Kasumi-1 (cell line): ENCODE measurements at regions not wholly inside any gene's neighbourhood (a gene's known extent, or its start where the extent isn't known, plus 50 kb on each side); places are given as distances from the start of the nearest gene placed in this dataset.
"Not testable (repeated sequence)": the region's sequence is repeated elsewhere in the genome, so short reads cannot be mapped to it uniquely, and the experiment has no call there.

Experiments
- DNase-seq, 2 experiments: peaks; one replicate each; lab custom pipeline; 2025; lab: John Stamatoyannopoulos, UW

DNA sequence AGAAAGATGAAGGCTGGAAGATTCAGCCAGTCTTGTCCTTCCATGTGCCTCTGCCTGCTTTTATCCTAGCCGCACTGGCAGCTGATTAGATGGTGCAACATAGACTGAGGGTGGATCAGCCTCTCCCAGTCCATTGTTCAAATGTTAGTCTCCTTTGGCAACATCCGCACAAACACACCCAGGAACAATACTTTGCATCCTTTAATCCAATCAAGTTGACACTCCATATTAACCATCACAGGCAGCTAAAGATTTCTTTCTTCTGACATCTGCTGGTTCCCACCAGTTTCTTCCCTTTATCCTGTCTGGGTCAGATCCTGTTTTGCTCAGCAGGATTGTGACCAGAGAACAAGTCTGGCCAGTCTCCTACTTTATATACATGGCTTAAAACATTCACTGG, 276.5 kb upstream of the TYRP1 start:
- no peak for DNase-seq

GRCh38 chr9:12424243-12424642, 268.9 kb upstream of the TYRP1 start:
- DNase-seq = no peak

DNA sequence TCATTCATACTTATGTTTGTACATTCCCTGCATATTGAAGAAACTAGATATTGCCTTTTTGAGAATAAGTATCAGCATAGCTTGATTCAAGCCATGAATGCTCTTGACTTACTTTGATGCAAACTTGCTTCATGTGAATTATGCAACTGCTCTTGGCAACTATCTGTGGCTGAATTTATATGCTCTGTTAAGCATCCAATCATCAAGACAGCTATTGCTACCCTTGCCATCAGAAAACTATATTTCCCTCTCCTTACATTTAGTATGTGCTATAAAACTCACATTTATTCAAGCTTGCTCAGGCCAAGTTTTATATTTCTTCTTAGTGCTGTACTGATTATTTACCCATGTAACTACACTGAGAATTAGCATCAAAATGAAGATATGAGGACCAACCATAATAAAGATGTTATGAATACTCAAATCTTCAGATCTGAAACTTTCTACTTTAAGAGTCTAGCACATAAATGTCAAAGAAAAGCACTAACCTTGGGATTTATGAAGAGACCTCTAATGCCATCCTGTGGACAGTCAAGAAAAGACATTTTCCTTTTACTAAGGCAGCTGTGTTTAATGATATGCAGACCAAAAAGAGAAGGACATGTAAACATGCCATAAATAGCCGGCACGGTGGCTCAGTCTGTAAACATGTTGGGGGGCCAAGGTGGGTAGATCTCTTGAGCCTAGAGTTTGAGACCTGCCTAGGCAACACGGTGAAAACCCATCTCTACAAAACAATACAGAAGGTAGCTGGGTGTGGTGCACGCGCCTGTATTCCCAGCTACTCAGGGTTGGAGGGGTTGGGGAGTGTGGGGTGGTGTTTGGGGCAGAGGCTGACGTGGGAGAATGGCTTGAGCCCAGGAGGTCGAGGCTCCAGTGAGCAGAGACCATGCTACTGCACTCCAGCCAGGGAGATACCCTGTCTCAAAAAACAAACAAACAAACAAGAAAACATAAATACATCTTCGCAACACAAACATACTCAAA, 267.0 kb upstream of the TYRP1 start:
- peak; percentile 33 to 44 for DNase-seq

DNA sequence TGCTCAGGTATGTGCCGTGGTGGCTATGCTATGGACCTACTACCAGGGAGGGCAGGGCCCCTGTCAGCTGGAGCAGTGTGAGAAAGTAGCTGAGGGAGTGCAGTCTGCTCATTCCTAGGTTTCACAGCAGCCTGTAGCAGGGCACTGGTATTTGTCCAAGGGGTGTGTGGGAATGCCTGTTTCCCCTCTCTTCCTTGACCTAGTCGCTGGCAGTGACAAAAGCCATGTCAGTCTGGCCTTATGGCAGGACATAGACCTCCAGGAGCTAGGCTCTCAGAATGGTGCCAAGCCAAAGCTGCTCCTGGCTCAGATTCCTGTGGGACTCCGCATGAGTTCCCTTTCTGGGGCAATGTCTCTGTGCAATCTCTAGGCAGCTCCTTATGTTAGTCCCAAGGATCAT, 253.9 kb upstream of the TYRP1 start:
- no peak for DNase-seq

GRCh38 chr9:12441080-12441479, 252.1 kb upstream of the TYRP1 start:
- not testable (repeated sequence) for DNase-seq

- no peak for DNase-seq
These were observed 251.7 kb upstream of the TYRP1 start for GRCh38 chr9:12441506-12441905.

DNA sequence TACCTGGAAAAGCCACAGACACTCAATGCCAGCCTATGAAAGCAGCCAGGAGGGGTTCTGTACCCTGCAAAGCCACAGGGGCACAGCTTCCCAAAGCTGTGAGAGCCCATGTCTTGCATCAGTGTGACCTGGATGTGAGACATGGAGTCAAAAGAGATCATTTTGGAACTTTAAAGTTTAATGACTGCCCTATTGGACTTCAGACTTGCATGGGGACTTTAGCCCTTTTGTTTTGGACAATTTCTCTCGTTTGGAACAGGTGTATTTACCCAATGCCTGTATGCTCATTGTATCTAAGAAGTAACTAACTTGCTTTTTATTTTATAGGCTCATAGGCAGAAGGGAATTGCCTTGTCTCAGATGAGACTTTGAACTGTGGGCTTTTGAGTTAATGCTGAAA, 244.9 kb upstream of the TYRP1 start:
- no peak for DNase-seq

- no peak for DNase-seq
These were observed 235.9 kb upstream of the TYRP1 start for GRCh38 chr9:12457237-12457636.

GRCh38 chr9:12461763-12462460, 231.3 kb upstream of the TYRP1 start:
- no peak for DNase-seq

- DNase-seq = no peak
These were observed 230.3 kb upstream of the TYRP1 start for GRCh38 chr9:12462861-12463260.

DNA sequence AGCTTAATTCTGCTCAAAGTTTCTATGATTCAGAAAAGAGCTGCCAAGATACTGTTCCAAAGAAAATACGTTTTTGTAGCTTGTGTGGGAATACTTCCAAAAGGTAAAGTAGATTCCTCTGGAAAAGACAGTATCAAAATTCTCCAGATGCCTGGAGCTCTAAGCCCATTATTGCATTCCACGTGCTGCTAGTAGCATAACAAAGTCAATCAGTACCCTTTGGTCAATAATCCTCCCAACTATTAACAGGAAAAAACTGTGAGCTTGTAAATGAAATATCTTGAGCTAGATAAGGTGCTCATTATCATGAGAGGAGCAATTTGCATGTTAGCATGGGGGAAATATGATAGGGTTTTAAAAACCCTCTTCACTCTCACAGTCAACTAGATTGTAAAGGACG, 229.5 kb upstream of the TYRP1 start:
- DNase-seq = no peak

- no peak for DNase-seq
These were observed 228.8 kb upstream of the TYRP1 start for GRCh38 chr9:12464400-12464799.

GRCh38 chr9:12464910-12465512, 228.2 kb upstream of the TYRP1 start:
- peak; percentile 5 to 33 for DNase-seq

GRCh38 chr9:12469084-12469483, 224.1 kb upstream of the TYRP1 start:
- DNase-seq = no peak

- DNase-seq = no peak
These were observed 198.8 kb upstream of the TYRP1 start for GRCh38 chr9:12494411-12494810.

- DNase-seq = no peak
These were observed 195.4 kb upstream of the TYRP1 start for GRCh38 chr9:12497790-12498189.

DNA sequence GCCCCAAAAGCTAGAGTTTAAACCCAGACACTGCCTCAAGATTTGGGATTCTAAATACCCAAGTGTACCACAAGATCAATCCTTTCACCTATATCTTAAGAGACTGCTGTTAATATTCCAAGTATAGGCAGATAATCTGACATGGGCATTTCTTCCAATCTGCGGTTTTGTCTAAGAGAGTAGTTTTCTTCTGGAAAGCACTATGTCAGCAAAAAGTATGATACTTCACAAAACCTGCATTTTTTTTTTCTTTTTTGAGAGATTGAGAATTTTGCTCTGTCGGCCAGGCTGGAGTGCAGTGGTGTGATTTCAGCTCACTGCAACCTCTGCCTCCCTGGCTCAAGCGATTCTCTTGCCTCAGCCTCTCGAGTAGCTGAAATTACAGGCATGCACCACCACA, 190.7 kb upstream of the TYRP1 start:
- DNase-seq = no peak

DNA sequence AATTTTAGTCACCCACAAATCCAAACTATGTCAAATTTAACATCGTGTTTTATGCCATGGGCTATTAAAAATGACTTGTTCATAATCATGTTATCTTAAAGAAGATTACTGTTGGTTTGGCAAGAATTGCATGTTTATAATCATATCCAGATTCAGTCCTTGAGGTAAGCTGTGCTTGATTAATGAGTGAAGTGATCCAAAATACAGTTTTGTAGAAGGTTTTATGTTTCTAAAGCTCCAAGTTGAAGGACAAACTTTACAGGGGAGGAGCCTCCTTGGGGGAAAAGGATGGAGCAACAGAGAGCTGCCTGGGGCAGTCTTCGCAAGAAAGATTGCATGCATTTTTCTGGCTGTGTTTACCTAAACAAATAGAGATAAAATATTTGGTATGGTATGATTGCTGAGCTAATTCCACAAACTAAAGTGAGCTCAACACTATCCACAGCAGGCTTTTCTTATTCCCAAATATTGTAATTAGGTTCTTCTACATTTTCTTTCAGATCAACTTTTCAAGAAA, 189.5 kb upstream of the TYRP1 start:
- DNase-seq = no peak

DNA sequence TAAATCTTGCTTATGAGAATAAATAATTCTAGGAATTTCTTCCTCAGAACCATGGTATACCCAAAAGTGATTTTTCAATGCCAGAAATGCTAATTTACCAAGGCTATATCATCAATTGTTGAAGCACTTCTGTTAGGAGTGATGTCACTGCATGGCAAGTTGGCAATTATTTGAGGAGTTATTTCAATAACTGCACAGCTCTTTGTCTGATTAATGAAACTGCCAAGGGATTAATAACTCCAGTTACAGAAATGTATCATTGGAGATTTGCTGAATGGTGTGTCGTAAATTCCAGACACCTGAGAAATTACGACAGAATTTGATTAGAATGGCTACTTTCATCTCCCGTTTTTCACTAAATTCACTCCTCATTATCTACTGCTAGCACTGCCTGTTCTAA, 182.6 kb upstream of the TYRP1 start:
- no peak for DNase-seq

GRCh38 chr9:12511726-12512125, 181.5 kb upstream of the TYRP1 start:
- no peak for DNase-seq

DNA sequence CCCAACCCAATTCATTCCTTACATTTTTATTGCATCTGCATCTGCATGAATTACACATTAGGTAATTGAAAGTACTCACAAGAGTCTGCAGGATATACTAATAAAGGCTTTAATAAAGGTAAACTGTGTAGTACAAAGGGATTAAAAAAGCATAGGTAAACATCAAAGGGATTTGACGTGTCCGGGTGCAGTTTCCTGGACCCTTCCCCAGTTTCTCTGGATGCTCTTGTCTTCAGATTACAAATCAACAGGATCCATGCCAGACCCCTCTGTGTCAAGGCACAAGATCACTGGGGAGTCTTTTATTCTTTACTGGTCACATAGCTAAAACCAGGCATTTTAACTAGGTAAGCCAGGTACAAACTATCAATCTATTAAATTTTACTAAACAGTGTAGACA, 177.2 kb upstream of the TYRP1 start:
- DNase-seq = no peak

- no peak for DNase-seq
These were observed 176.6 kb upstream of the TYRP1 start for GRCh38 chr9:12516573-12516972.
